B cell (primary cell): ENCODE measurements at regions not wholly inside any gene's neighbourhood (a gene's known extent, or its start where the extent isn't known, plus 50 kb on each side); places are given as distances from the start of the nearest gene placed in this dataset.

Experiments
- ATAC-seq: fragments of 200-7000 bp; cut with Tn5 transposase; one replicate; pipeline ENCODE4 v1.10.0; 2021; ENCODE audit warnings: low read depth, mild to moderate bottlenecking, moderate number of reproducible peaks, moderate library complexity
- CTCF ChIA-PET: fragments of 350-600 bp; sonication (Branson Sonifier 250); formaldehyde crosslinking; loops from one replicate; lab custom pipeline; 2021; ENCODE audit warnings: antibody characterized with exemption, inconsistent platforms; lab: Charles Lee
- POLR2A ChIA-PET: fragments of 350-600 bp; sonication (Branson Sonifier 250); formaldehyde crosslinking; loops from one replicate; lab custom pipeline; 2021; ENCODE audit warnings: antibody characterized with exemption; lab: Charles Lee
- DNase-seq: peaks from one replicate; pipeline ENCODE4 v3.0.0; 2013
- H2AFZ ChIP-seq: 2 replicates; pipeline ENCODE4 v1.6.1; 2012; ENCODE audit warnings: mild to moderate bottlenecking, low read depth, low read length; ENCODE audit not compliant: insufficient read depth, poor library complexity, severe bottlenecking
- H3K27ac ChIP-seq, 2 donors: 1 replicate in 1 of 2; 2 replicates in 1 of 2; pipeline ENCODE4 v1.5.1; 2012 to 2013; ENCODE audit warnings: low read length in 2 of 2, mild to moderate bottlenecking in 2 of 2, moderate library complexity in 1 of 2
- H3K27me3 ChIP-seq, 4 experiments: fragments of 200-600 bp in 1 of 4; sonication (generic) in 1 of 4; replicated peaks in 1 of 4; 1 replicate in 2 of 4; 2 replicates in 2 of 4; pipeline versions ENCODE4 v1.6.1 to v1.7.0; 2013 to 2016; ENCODE audit warnings: low read length in 3 of 4, mild to moderate bottlenecking in 2 of 4, mixed read lengths in 1 of 4, moderate library complexity in 1 of 4; ENCODE audit not compliant: insufficient read depth in 4 of 4, control insufficient read depth in 3 of 4; ENCODE audit errors: control extremely low read depth in 1 of 4
- H3K36me3 ChIP-seq, 2 experiments: replicated peaks in 1 of 2; 1 replicate in 1 of 2; 2 replicates in 1 of 2; pipeline versions ENCODE4 v1.6.1 to v1.7.1; 2013; ENCODE audit warnings: low read length in 1 of 2; ENCODE audit not compliant: insufficient read depth in 2 of 2, control insufficient read depth in 1 of 2; ENCODE audit errors: control extremely low read depth in 1 of 2, extremely low read depth in 1 of 2
- H3K4me1 ChIP-seq, 2 donors: fragments of 200-600 bp in 1 of 2; sonication (generic) in 1 of 2; 1 replicate in 1 of 2; 2 replicates in 1 of 2; pipeline versions ENCODE4 v1.5.1 to v1.6.1; 2013 to 2017; ENCODE audit warnings: low read length in 2 of 2; ENCODE audit not compliant: control insufficient read depth in 2 of 2, insufficient read depth in 2 of 2
- H3K4me2 ChIP-seq: replicated peaks from 2 replicates; pipeline ENCODE3; 2012; ENCODE audit warnings: mild to moderate bottlenecking, low read depth, low read length; ENCODE audit not compliant: poor library complexity, severe bottlenecking
- H3K4me3 ChIP-seq, 5 experiments: fragments of 200-600 bp in 1 of 5; sonication (generic) in 1 of 5; 1 replicate in 3 of 5; 2 replicates in 2 of 5; pipeline versions ENCODE4 v1.5.1 to v1.7.0; 2011 to 2016; ENCODE audit warnings: low read length in 4 of 5, mild to moderate bottlenecking in 4 of 5, low read depth in 2 of 5, control low read depth in 1 of 5, moderate library complexity in 1 of 5; ENCODE audit not compliant: insufficient read depth in 1 of 5; ENCODE audit errors: control extremely low read depth in 1 of 5, extremely low read depth in 1 of 5
- H3K79me2 ChIP-seq: fragments of 200-600 bp; sonication (generic); one replicate; pipeline ENCODE4 v1.6.0; 2016; ENCODE audit warnings: low read length; ENCODE audit not compliant: control insufficient read depth, insufficient read depth
- H3K9ac ChIP-seq: fragments of 200-600 bp; sonication (generic); 2 replicates; pipeline ENCODE4 v1.6.1; 2017; ENCODE audit warnings: mild to moderate bottlenecking, low read length, moderate library complexity
- H3K9me3 ChIP-seq, 3 donors: one replicate each; pipeline versions ENCODE4 v1.6.1 to v1.7.1; 2013; ENCODE audit warnings: low read length in 2 of 3; ENCODE audit not compliant: control insufficient read depth in 2 of 3, insufficient read depth in 1 of 3; ENCODE audit errors: control extremely low read depth in 1 of 3
- H4K20me1 ChIP-seq: 2 replicates; pipeline ENCODE4 v1.6.0; 2012; ENCODE audit warnings: mild to moderate bottlenecking, low read length; ENCODE audit not compliant: insufficient read depth, control insufficient read depth, poor library complexity, severe bottlenecking
- H3K27ac Mint-ChIP-seq: one replicate; pipeline ENCODE4 v1.8.0; 2021; ENCODE audit warnings: mixed read lengths
- H3K27me3 Mint-ChIP-seq: one replicate; pipeline ENCODE4 v1.8.0; 2021; ENCODE audit warnings: mixed read lengths
- H3K4me1 Mint-ChIP-seq: one replicate; pipeline ENCODE4 v1.8.0; 2021; ENCODE audit warnings: mixed read lengths
- H3K4me3 Mint-ChIP-seq: one replicate; pipeline ENCODE4 v1.8.0; 2021; ENCODE audit warnings: mixed read lengths
- H3K9me3 Mint-ChIP-seq: one replicate; pipeline ENCODE4 v1.8.0; 2022; ENCODE audit warnings: mixed read lengths; ENCODE audit not compliant: insufficient read depth
- EZH2 ChIP-seq: IDR thresholded peaks from 2 replicates; pipeline ENCODE4 v1.6.1; 2012; ENCODE audit warnings: borderline replicate concordance, low read depth, mild to moderate bottlenecking, moderate library complexity, low read length; ENCODE audit not compliant: insufficient read depth, poor library complexity, severe bottlenecking
- WGBS: methylation state at CpG from one replicate; pipeline ENCODE4 v1.1.5; 2013; ENCODE audit warnings: missing lambda C conversion rate; ENCODE audit not compliant: insufficient coverage; 5-methylcytosine and 5-hydroxymethylcytosine counted together
- intact Hi-C: fragments of 100-400 bp; cut with micrococcal nuclease; formaldehyde crosslinking; loops from one replicate; pipeline ENCODE4 v1.10.0; 2022
- TF ChIP-seq, protein P1 (sequence below): fragments of 200-600 bp; IDR thresholded peaks from one replicate; pipeline ENCODE4 v1.8.0; 2022; ENCODE audit warnings: antibody characterized with exemption, mild to moderate bottlenecking

DNA sequence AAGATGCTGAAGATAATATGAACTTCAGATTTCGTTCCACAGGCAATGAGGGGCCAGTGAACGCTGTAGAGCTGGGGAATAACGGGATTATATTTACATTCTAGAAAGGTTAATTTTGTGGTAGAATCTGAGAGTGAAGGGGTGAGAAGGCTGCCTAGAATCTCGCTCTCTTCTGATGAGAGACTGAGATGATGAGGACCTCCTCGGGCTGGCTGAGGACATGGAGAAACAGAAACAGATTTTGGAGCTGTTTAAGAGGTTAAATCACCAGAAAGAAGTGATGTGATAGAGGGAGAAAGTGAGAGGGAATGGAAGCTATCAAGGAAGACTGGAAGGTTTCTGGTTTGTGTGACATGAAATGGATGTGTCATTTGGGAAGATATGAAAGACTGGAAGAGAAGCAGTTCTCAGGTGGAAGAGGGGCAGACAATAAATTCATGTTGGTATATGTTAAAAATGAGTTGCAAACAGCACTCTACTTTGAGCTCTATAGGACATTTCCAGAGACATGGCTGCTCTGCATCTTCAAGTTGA lies 612.6 kb downstream of the ISL1 start:
- ChIA-PET CTCF (no interaction called here), POLR2A (no interaction called here)
- Histone ChIP-seq H3K79me2 (no peaks in the 10 kb centered on the region), H3K27ac (no peak overlapping the region), H3K27me3 (no peaks in the 10 kb centered on the region), H3K4me2 (no peak overlapping the region), H3K9ac (no peak overlapping the region), H3K4me1 (no peaks in the 10 kb centered on the region), H4K20me1 (no peaks in the 10 kb centered on the region), H3K9me3 (no peaks in the 10 kb centered on the region), H3K36me3 (no peaks in the 10 kb centered on the region), H2AFZ (no peak overlapping the region), H3K4me3 (no peak overlapping the region)
- Mint-ChIP-seq H3K27me3 (no peaks in the 10 kb centered on the region), H3K4me3 (no peak overlapping the region), H3K27ac (no peak overlapping the region), H3K9me3 (peaks cover 3% of the 10 kb centered on the region), H3K4me1 (no peaks in the 10 kb centered on the region)
- DNase-seq (no peak), ATAC-seq (no peak)
- TF ChIP-seq, protein P1, sequence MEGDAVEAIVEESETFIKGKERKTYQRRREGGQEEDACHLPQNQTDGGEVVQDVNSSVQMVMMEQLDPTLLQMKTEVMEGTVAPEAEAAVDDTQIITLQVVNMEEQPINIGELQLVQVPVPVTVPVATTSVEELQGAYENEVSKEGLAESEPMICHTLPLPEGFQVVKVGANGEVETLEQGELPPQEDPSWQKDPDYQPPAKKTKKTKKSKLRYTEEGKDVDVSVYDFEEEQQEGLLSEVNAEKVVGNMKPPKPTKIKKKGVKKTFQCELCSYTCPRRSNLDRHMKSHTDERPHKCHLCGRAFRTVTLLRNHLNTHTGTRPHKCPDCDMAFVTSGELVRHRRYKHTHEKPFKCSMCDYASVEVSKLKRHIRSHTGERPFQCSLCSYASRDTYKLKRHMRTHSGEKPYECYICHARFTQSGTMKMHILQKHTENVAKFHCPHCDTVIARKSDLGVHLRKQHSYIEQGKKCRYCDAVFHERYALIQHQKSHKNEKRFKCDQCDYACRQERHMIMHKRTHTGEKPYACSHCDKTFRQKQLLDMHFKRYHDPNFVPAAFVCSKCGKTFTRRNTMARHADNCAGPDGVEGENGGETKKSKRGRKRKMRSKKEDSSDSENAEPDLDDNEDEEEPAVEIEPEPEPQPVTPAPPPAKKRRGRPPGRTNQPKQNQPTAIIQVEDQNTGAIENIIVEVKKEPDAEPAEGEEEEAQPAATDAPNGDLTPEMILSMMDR: no peak
- no peak for TF ChIP-seq EZH2
- WGBS: 93% methylated on average over 5 of the region's 5 CpGs
- intact Hi-C loops: no loop called here

GRCh38 chr5:51996356-51996861 lies 613.2 kb downstream of the ISL1 start:
- no peaks in the 10 kb centered on the region for H3K79me2 ChIP-seq
- Mint-ChIP-seq H3K9me3 (peaks cover 3% of the 10 kb centered on the region), H3K4me3 (no peak overlapping the region), H3K27me3 (no peaks in the 10 kb centered on the region), H3K27ac (no peak overlapping the region), H3K4me1 (no peaks in the 10 kb centered on the region)
- no peaks in the 10 kb centered on the region for H4K20me1 ChIP-seq
- CTCF ChIA-PET: no interaction called here
- H3K9me3 ChIP-seq: no peaks in the 10 kb centered on the region
- no peak overlapping the region for H3K27ac ChIP-seq
- 67% methylated on average over 1 of the region's 1 CpG for WGBS
- DNase-seq: no peak
- H3K4me3 ChIP-seq: no peak overlapping the region
- H3K36me3 ChIP-seq: no peaks in the 10 kb centered on the region
- no peaks in the 10 kb centered on the region for H3K4me1 ChIP-seq
- no peak for ATAC-seq
- no peaks in the 10 kb centered on the region for H3K27me3 ChIP-seq
- intact Hi-C loops: no loop called here
- TF ChIP-seq EZH2: no peak
- TF ChIP-seq, protein P1: no peak
- H2AFZ ChIP-seq: no peak overlapping the region
- no peak overlapping the region for H3K9ac ChIP-seq
- POLR2A ChIA-PET: no interaction called here
- H3K4me2 ChIP-seq: no peak overlapping the region
